SK-N-SH (cell line): ENCODE measurements at regions not wholly inside any gene's neighbourhood (a gene's known extent, or its start where the extent isn't known, plus 50 kb on each side); places are given as distances from the start of the nearest gene placed in this dataset.

ENCODE experiments used
- CHD2 ChIP-seq: fragments of 150-350 bp; IDR thresholded peaks from 2 replicates; pipeline ENCODE4 v1.6.1; 2018; ENCODE audit warnings: low read length; ENCODE audit not compliant: partially characterized antibody
- CTCF ChIP-seq: fragments of 200-600 bp; sonication (generic); IDR thresholded peaks from 2 replicates; pipeline ENCODE4 v1.6.1; 2017; ENCODE audit warnings: antibody characterized with exemption, mild to moderate bottlenecking, moderate library complexity
- ELF1 ChIP-seq: IDR thresholded peaks from 2 replicates; pipeline ENCODE4 v1.4.0; 2012
- EZH2phosphoT487 ChIP-seq: fragments of 200-600 bp; sonication (generic); IDR thresholded peaks from 2 replicates; pipeline ENCODE4 v1.6.1; 2017; ENCODE audit warnings: low read depth, mixed run types, mild to moderate bottlenecking, antibody characterized with exemption, moderate library complexity, borderline replicate concordance
- GABPA ChIP-seq: IDR thresholded peaks from 2 replicates; pipeline ENCODE4 v1.4.0; 2012; ENCODE audit warnings: low read depth, mild to moderate bottlenecking
- MAX ChIP-seq: IDR thresholded peaks from 2 replicates; pipeline ENCODE4 v1.4.0; 2012; ENCODE audit warnings: low read depth
- MXI1 ChIP-seq: IDR thresholded peaks from 2 replicates; pipeline ENCODE4 v1.6.1; 2012; ENCODE audit warnings: mild to moderate bottlenecking, low read depth, low read length, improper control_type of control experiment
- RAD21 ChIP-seq: IDR thresholded peaks from 2 replicates; pipeline ENCODE4 v1.6.1; 2012; ENCODE audit warnings: mild to moderate bottlenecking, low read length
- TAF1 ChIP-seq: IDR thresholded peaks from 2 replicates; pipeline ENCODE4 v1.6.1; 2012; ENCODE audit warnings: low read depth, mild to moderate bottlenecking, low read length, moderate library complexity, borderline replicate concordance
- USF2 ChIP-seq: fragments of 150-350 bp; IDR thresholded peaks from 2 replicates; pipeline ENCODE4 v1.6.1; 2017; ENCODE audit warnings: antibody characterized with exemption, low read length, low read depth, borderline replicate concordance
- TF ChIP-seq, protein P1 (sequence below): IDR thresholded peaks from 2 replicates; pipeline ENCODE4; 2012

GRCh38 chr6:63441266-63441956 lies 121.6 kb upstream of the LGSN start:
- no peak for TF ChIP-seq USF2
- TF ChIP-seq CTCF = no peak
- TF ChIP-seq CHD2 = no peak
- no peak for TF ChIP-seq TAF1
- no peak for TF ChIP-seq RAD21
- TF ChIP-seq MXI1 = no peak
- TF ChIP-seq MAX = no peak
- TF ChIP-seq GABPA = no peak
- TF ChIP-seq, protein P1, sequence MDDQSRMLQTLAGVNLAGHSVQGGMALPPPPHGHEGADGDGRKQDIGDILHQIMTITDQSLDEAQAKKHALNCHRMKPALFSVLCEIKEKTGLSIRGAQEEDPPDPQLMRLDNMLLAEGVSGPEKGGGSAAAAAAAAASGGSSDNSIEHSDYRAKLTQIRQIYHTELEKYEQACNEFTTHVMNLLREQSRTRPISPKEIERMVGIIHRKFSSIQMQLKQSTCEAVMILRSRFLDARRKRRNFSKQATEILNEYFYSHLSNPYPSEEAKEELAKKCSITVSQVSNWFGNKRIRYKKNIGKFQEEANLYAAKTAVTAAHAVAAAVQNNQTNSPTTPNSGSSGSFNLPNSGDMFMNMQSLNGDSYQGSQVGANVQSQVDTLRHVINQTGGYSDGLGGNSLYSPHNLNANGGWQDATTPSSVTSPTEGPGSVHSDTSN = no peak
- no peak for TF ChIP-seq ELF1
- TF ChIP-seq EZH2phosphoT487 = no peak
